H1 (cell line): ENCODE measurements at regions not wholly inside any gene's neighbourhood (a gene's known extent, or its start where the extent isn't known, plus 50 kb on each side); places are given as distances from the start of the nearest gene placed in this dataset.

Experiments used
- CTCF ChIA-PET: fragments of 300-600 bp; sonication (Branson Sonifier 250); formaldehyde crosslinking; loops from one replicate; lab custom pipeline; 2021; ENCODE audit not compliant: partially characterized antibody; lab: Charles Lee
- POLR2A ChIA-PET: fragments of 300-600 bp; sonication (Branson Sonifier 250); formaldehyde crosslinking; loops from one replicate; lab custom pipeline; 2021; ENCODE audit warnings: inconsistent platforms; ENCODE audit not compliant: partially characterized antibody; lab: Charles Lee
- DNase-seq, 2 experiments: peaks; one replicate each; pipeline versions ENCODE4 v3.0.0 to v3.0.0-alpha.2; 2010 to 2022; ENCODE audit warnings: low spot score in 2 of 2, low read depth in 1 of 2, mixed read lengths in 1 of 2
- FAIRE-seq: peaks from 2 replicates; lab custom pipeline; 2011; peaks lifted over from hg19 to GRCh38; lab: Jason Lieb, UNC
- H2AFZ ChIP-seq: 2 replicates; pipeline ENCODE4 v1.8.1; 2012; ENCODE audit warnings: low read length, inconsistent platforms
- H2AK5ac ChIP-seq: 2 replicates; pipeline ENCODE4 v1.6.1; 2013; ENCODE audit warnings: low read depth, low read length
- H2BK120ac ChIP-seq: replicated peaks from 2 replicates; pipeline ENCODE3; 2013; ENCODE audit warnings: low read depth, low read length, inconsistent platforms
- H2BK12ac ChIP-seq: 2 replicates; pipeline ENCODE4 v1.6.1; 2013; ENCODE audit warnings: low read depth, low read length
- H2BK15ac ChIP-seq: 2 replicates; pipeline ENCODE4 v1.6.1; 2013; ENCODE audit warnings: low read length
- H2BK20ac ChIP-seq: 2 replicates; pipeline ENCODE4 v1.6.1; 2013; ENCODE audit warnings: low read length
- H2BK5ac ChIP-seq: 2 replicates; pipeline ENCODE4 v1.6.1; 2013; ENCODE audit warnings: low read depth, low read length
- H3K14ac ChIP-seq: 2 replicates; pipeline ENCODE4 v1.6.1; 2013; ENCODE audit warnings: inconsistent platforms; ENCODE audit not compliant: insufficient read length
- H3K18ac ChIP-seq: 2 replicates; pipeline ENCODE4 v1.6.1; 2013; ENCODE audit warnings: low read length; ENCODE audit errors: extremely low read depth
- H3K23ac ChIP-seq: 2 replicates; pipeline ENCODE4 v1.6.1; 2013; ENCODE audit warnings: inconsistent platforms; ENCODE audit not compliant: insufficient read length
- H3K23me2 ChIP-seq: 2 replicates; pipeline ENCODE4 v1.6.1; 2013; ENCODE audit warnings: low read depth, low read length
- H3K27ac ChIP-seq: 2 replicates; pipeline ENCODE4 v1.6.1; 2011; ENCODE audit warnings: low read depth, low read length, inconsistent platforms
- H3K27me3 ChIP-seq, 4 experiments: replicated peaks in 1 of 4; 1 replicate in 1 of 4; 2 replicates in 3 of 4; pipeline versions ENCODE4 v1.6.1 to v1.8.1; 2011 to 2013; ENCODE audit warnings: low read length in 3 of 4, mild to moderate bottlenecking in 3 of 4, inconsistent platforms in 2 of 4, mixed read lengths in 2 of 4, moderate library complexity in 1 of 4; ENCODE audit not compliant: control insufficient read depth in 3 of 4, insufficient read depth in 3 of 4; ENCODE audit errors: extremely low read depth in 1 of 4
- H3K36me3 ChIP-seq, 4 experiments: 2 replicates each; pipeline versions ENCODE4 v1.6.1 to v1.8.1; 2011 to 2013; ENCODE audit warnings: mild to moderate bottlenecking in 4 of 4, low read length in 3 of 4, moderate library complexity in 2 of 4, control low read depth in 1 of 4, inconsistent platforms in 1 of 4; ENCODE audit not compliant: insufficient read depth in 4 of 4, control insufficient read depth in 2 of 4
- H3K4ac ChIP-seq: replicated peaks from 2 replicates; pipeline ENCODE3; 2013; ENCODE audit warnings: low read length, low read depth, mixed read lengths, inconsistent platforms; ENCODE audit not compliant: insufficient read length
- H3K4me1 ChIP-seq, 4 experiments: replicated peaks in 1 of 4; 1 replicate in 1 of 4; 2 replicates in 3 of 4; pipeline versions ENCODE4 v1.6.1 to v1.8.1; 2011 to 2013; ENCODE audit warnings: low read length in 3 of 4, inconsistent platforms in 2 of 4, mixed read lengths in 1 of 4; ENCODE audit not compliant: insufficient read depth in 4 of 4, control insufficient read depth in 3 of 4
- H3K4me2 ChIP-seq, 2 experiments: 2 replicates each; pipeline versions ENCODE4 v1.6.1 to v1.8.1; 2011 to 2013; ENCODE audit warnings: low read depth in 2 of 2, low read length in 2 of 2, control low read depth in 1 of 2, inconsistent platforms in 1 of 2, mild to moderate bottlenecking in 1 of 2; ENCODE audit not compliant: insufficient read depth in 1 of 2
- H3K4me3 ChIP-seq, 4 experiments: fragments of 200-600, 300-600 bp in 1 of 4; sonication (generic), shearing (Covaris generic), sonication (Bioruptor Twin) in 1 of 4; 2 replicates each; pipeline versions ENCODE4 v1.5.1 to v1.8.1; 2011 to 2016; ENCODE audit warnings: low read length in 4 of 4, low read depth in 3 of 4, control low read depth in 2 of 4, inconsistent platforms in 2 of 4, mild to moderate bottlenecking in 2 of 4, mixed read lengths in 1 of 4, moderate library complexity in 1 of 4; ENCODE audit not compliant: insufficient read depth in 2 of 4; ENCODE audit errors: extremely low read depth in 1 of 4
- H3K56ac ChIP-seq: replicated peaks from 2 replicates; pipeline ENCODE3; 2013; ENCODE audit warnings: low read depth, mild to moderate bottlenecking, mixed read lengths, low read length, inconsistent platforms; ENCODE audit not compliant: insufficient read length
- H3K79me1 ChIP-seq: 2 replicates; pipeline ENCODE4 v1.6.1; 2013; ENCODE audit warnings: low read depth, low read length, control low read depth
- H3K79me2 ChIP-seq, 2 experiments: 2 replicates each; pipeline versions ENCODE4 v1.6.1 to v1.8.1; 2012 to 2013; ENCODE audit warnings: low read length in 2 of 2, mild to moderate bottlenecking in 2 of 2, inconsistent platforms in 1 of 2; ENCODE audit not compliant: insufficient read depth in 2 of 2, control insufficient read depth in 1 of 2
- H3K9ac ChIP-seq, 4 experiments: replicated peaks in 1 of 4; 1 replicate in 1 of 4; 2 replicates in 3 of 4; pipeline versions ENCODE4 v1.6.1 to v1.8.1; 2011 to 2013; ENCODE audit warnings: low read depth in 3 of 4, low read length in 3 of 4, control low read depth in 2 of 4, mild to moderate bottlenecking in 2 of 4, moderate library complexity in 2 of 4, inconsistent platforms in 1 of 4; ENCODE audit errors: extremely low read depth in 1 of 4
- H3K9me3 ChIP-seq, 2 experiments: 2 replicates each; pipeline versions ENCODE4 v1.6.1 to v1.8.1; 2012 to 2013; ENCODE audit warnings: mild to moderate bottlenecking in 2 of 2, moderate library complexity in 2 of 2, control low read depth in 1 of 2, inconsistent platforms in 1 of 2, low read depth in 1 of 2, low read length in 1 of 2, mixed read lengths in 1 of 2; ENCODE audit not compliant: insufficient read depth in 2 of 2
- H4K20me1 ChIP-seq, 2 experiments: replicated peaks in 1 of 2; 2 replicates each; pipeline versions ENCODE3 to v1.8.1; 2011 to 2013; ENCODE audit warnings: inconsistent platforms in 2 of 2, low read length in 2 of 2, mild to moderate bottlenecking in 1 of 2; ENCODE audit not compliant: insufficient read depth in 2 of 2, control insufficient read depth in 1 of 2
- H4K5ac ChIP-seq: 2 replicates; pipeline ENCODE4 v1.6.1; 2013; ENCODE audit warnings: low read length, low read depth, mixed read lengths, inconsistent platforms; ENCODE audit not compliant: insufficient read length
- H4K8ac ChIP-seq: 2 replicates; pipeline ENCODE4 v1.8.0; 2013; ENCODE audit warnings: mild to moderate bottlenecking, moderate library complexity, low read length, inconsistent platforms; ENCODE audit not compliant: insufficient read depth; ENCODE audit errors: extremely low read depth
- H4K91ac ChIP-seq: replicated peaks from 2 replicates; pipeline ENCODE3; 2013; ENCODE audit warnings: low read length, mixed read lengths, inconsistent platforms; ENCODE audit not compliant: insufficient read length
- BRCA1 ChIP-seq: IDR thresholded peaks from 2 replicates; pipeline ENCODE4 v1.6.1; 2012; ENCODE audit warnings: low read depth, low read length, improper control_type of control experiment
- CBX5 ChIP-seq: fragments of 300-800, 300-1000 bp; sonication (generic); IDR thresholded peaks from 2 replicates; pipeline ENCODE4 v1.7.1; 2016; ENCODE audit warnings: antibody characterized with exemption, low read length, low read depth
- CHD1 ChIP-seq: IDR thresholded peaks from 2 replicates; pipeline ENCODE4 v1.6.1; 2012; ENCODE audit warnings: low read depth, low read length, improper control_type of control experiment
- CTBP2 ChIP-seq: IDR thresholded peaks from 2 replicates; pipeline ENCODE4 v1.7.0; 2011; ENCODE audit warnings: borderline replicate concordance, mild to moderate bottlenecking, moderate library complexity, mixed read lengths, low read length; ENCODE audit not compliant: insufficient read depth, insufficient read length
- EGR1 ChIP-seq: IDR thresholded peaks from 2 replicates; pipeline ENCODE4 v1.6.1; 2011; ENCODE audit warnings: low read depth, low read length, borderline replicate concordance
- GTF2F1 ChIP-seq: IDR thresholded peaks from 2 replicates; pipeline ENCODE4 v1.6.1; 2012; ENCODE audit warnings: low read depth, low read length, improper control_type of control experiment, borderline replicate concordance
- KDM5A ChIP-seq: fragments of 200-600 bp; IDR thresholded peaks from 2 replicates; pipeline ENCODE4 v1.7.1; 2012; ENCODE audit warnings: mild to moderate bottlenecking, low read length, inconsistent platforms, mixed read lengths
- MAX ChIP-seq: IDR thresholded peaks from 2 replicates; pipeline ENCODE4 v1.6.1; 2012; ENCODE audit warnings: inconsistent platforms
- RAD21 ChIP-seq, 2 experiments: IDR thresholded peaks in 1 of 2; conservative IDR thresholded peaks in 1 of 2; 2 replicates each; pipeline ENCODE4 v1.6.1; 2011; ENCODE audit warnings: low read depth in 2 of 2, low read length in 2 of 2, improper control_type of control experiment in 1 of 2, inconsistent platforms in 1 of 2, mild to moderate bottlenecking in 1 of 2, moderate library complexity in 1 of 2
- RBBP5 ChIP-seq: IDR thresholded peaks from 2 replicates; pipeline ENCODE4 v1.7.1; 2012; ENCODE audit warnings: low read depth, mild to moderate bottlenecking, inconsistent platforms, low read length, moderate library complexity, borderline replicate concordance
- SIX5 ChIP-seq: IDR thresholded peaks from 2 replicates; pipeline ENCODE4 v1.6.1; 2011; ENCODE audit warnings: mild to moderate bottlenecking, low read depth, low read length
- SP1 ChIP-seq: IDR thresholded peaks from 2 replicates; pipeline ENCODE4 v1.6.1; 2011; ENCODE audit warnings: low read depth, low read length
- TAF1 ChIP-seq: IDR thresholded peaks from 2 replicates; pipeline ENCODE4 v1.6.1; 2011; ENCODE audit warnings: mild to moderate bottlenecking, low read depth, low read length
- TAF7 ChIP-seq: optimal IDR thresholded peaks from 2 replicates; pipeline ENCODE3; 2011; ENCODE audit warnings: low read depth, mild to moderate bottlenecking, inconsistent platforms, low read length, moderate library complexity, borderline replicate concordance
- YY1 ChIP-seq: IDR thresholded peaks from 2 replicates; pipeline ENCODE4 v1.6.1; 2011; ENCODE audit warnings: low read depth, mild to moderate bottlenecking, low read length
- ZNF274 ChIP-seq: IDR thresholded peaks from 2 replicates; pipeline ENCODE4 v1.7.0; 2012; ENCODE audit warnings: low read length, borderline replicate concordance; ENCODE audit errors: extremely low read depth
- WGBS, 2 experiments: shearing (Covaris generic) in 1 of 2; methylation state at CpG; one replicate each; pipeline versions ENCODE4 v1.1.6 to v1.1.7; 2013 to 2015; ENCODE audit warnings: low lambda C conversion rate in 2 of 2, mixed read lengths in 2 of 2, inconsistent platforms in 1 of 2, low coverage in 1 of 2, missing lambda C conversion rate in 1 of 2; ENCODE audit not compliant: insufficient replicate concordance in 2 of 2, insufficient coverage in 1 of 2, insufficient read length in 1 of 2; ENCODE audit errors: extremely low coverage in 1 of 2, missing lambda C conversion rate in 1 of 2; 5-methylcytosine and 5-hydroxymethylcytosine counted together

- H3K4me3 ChIP-seq = no peak overlapping the region
- no peaks in the 10 kb centered on the region for H3K36me3 ChIP-seq
- H2BK120ac ChIP-seq = no peak overlapping the region
- H3K4ac ChIP-seq = no peak overlapping the region
- no peaks in the 10 kb centered on the region for H3K79me2 ChIP-seq
- no peak overlapping the region for H3K23ac ChIP-seq
- H3K14ac ChIP-seq = no peak overlapping the region
- no peak overlapping the region for H3K27ac ChIP-seq
- H2BK12ac ChIP-seq = no peak overlapping the region
- no peak overlapping the region for H4K8ac ChIP-seq
- H3K9ac ChIP-seq = no peak overlapping the region
- H2BK15ac ChIP-seq = no peak overlapping the region
- FAIRE-seq = no peak
- ChIA-PET CTCF (no interaction called here), POLR2A (no interaction called here)
- H2AFZ ChIP-seq = no peak overlapping the region
- no peaks in the 10 kb centered on the region for H4K20me1 ChIP-seq
- no peak overlapping the region for H3K56ac ChIP-seq
- H4K91ac ChIP-seq = no peak overlapping the region
- H3K27me3 ChIP-seq = no peaks in the 10 kb centered on the region
- H3K79me1 ChIP-seq = no peaks in the 10 kb centered on the region
- no peaks in the 10 kb centered on the region for H3K9me3 ChIP-seq
- H3K4me1 ChIP-seq = no peaks in the 10 kb centered on the region
- H4K5ac ChIP-seq = no peak overlapping the region
- H3K18ac ChIP-seq = no peak overlapping the region
- no peak overlapping the region for H2BK20ac ChIP-seq
- no peak overlapping the region for H2AK5ac ChIP-seq
- DNase-seq = no peak
- WGBS, 2 experiments = 81% methylated on average over 2 of the region's 2 CpGs; no CpG with 5 or more reads in 1 of the 2 experiments
- H3K23me2 ChIP-seq = no peaks in the 10 kb centered on the region
- H2BK5ac ChIP-seq = no peak overlapping the region
- H3K4me2 ChIP-seq = no peak overlapping the region
- no peak for TF ChIP-seq CTBP2
- TF ChIP-seq YY1 = no peak
- TF ChIP-seq TAF1 = no peak
- no peak for TF ChIP-seq RAD21 (IDR thresholded peaks at IDR 0.05 in 1 of 2, conservative IDR thresholded peaks at IDR 0.05 in 1 of 2; ENCODE audit: low read depth in 2 of 2, low read length in 2 of 2)
- no peak for TF ChIP-seq KDM5A
- TF ChIP-seq SP1 = no peak
- no peak for TF ChIP-seq RBBP5
- no peak for TF ChIP-seq TAF7
- TF ChIP-seq MAX = no peak
- no peak for TF ChIP-seq EGR1
- TF ChIP-seq GTF2F1 = no peak
- no peak for TF ChIP-seq CHD1
- no peak for TF ChIP-seq CBX5
- TF ChIP-seq ZNF274 = no peak
- TF ChIP-seq SIX5 = no peak
- TF ChIP-seq BRCA1 = no peak
Observed at GRCh38 chr4:63965875-63966274, 443.4 kb downstream of the TECRL start.
